ENCODE measurements at regions not wholly inside any gene's neighbourhood (a gene's known extent, or its start where the extent isn't known, plus 50 kb on each side); places are given as distances from the start of the nearest gene placed in this dataset.

DNA sequence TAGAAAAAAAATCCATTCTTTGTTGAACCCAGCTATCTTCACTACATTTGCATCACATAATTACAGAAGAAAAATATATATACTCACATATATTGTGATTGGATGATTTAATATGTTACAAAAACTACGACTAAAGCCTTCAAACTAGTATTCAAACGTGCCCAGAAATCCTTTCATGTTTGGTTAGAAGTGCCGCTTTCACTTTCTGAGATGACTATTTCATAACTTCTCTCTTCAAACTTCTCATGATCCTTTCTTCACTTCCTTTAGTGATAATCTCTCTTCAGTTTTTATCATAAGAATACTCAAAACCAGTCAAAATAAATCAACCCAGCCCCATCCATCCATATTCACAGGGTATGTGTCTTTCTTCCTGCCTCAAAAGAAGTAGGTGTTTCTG, 50.8 kb upstream of the NAF1 start:
- no peak for TF ChIP-seq EZH2 (IDR thresholded peaks at IDR 0.05)
- no peak for TF ChIP-seq POLR2AphosphoS5 (IDR thresholded peaks at IDR 0.05; ENCODE audit: borderline replicate concordance, low read depth, low read length)

Measured in SK-N-MC (cell line).